SH-SY5Y (cell line): ENCODE measurements at regions not wholly inside any gene's neighbourhood (a gene's known extent, or its start where the extent isn't known, plus 50 kb on each side); places are given as distances from the start of the nearest gene placed in this dataset.

Source experiments
- GATA2 ChIP-seq: IDR thresholded peaks from 2 replicates; pipeline ENCODE4 v1.6.1; 2011; ENCODE audit warnings: mild to moderate bottlenecking, low read depth, low read length
- GATA3 ChIP-seq: IDR thresholded peaks from 2 replicates; pipeline ENCODE4 v1.6.1; 2011; ENCODE audit warnings: low read depth, mild to moderate bottlenecking, low read length, moderate library complexity

- no peak for TF ChIP-seq GATA3
- TF ChIP-seq GATA2 = no peak
Measured at GRCh38 chr5:39717176-39717897, 292.6 kb upstream of the DAB2 start.

GRCh38 chr5:39716532-39717028 lies 291.8 kb upstream of the DAB2 start:
- no peak for TF ChIP-seq GATA3
- peak; percentile 44; the same call in 1 of the 2 replicates for TF ChIP-seq GATA2

GRCh38 chr5:39714036-39714698 lies 289.4 kb upstream of the DAB2 start:
- no peak for TF ChIP-seq GATA3
- TF ChIP-seq GATA2 = no peak

GRCh38 chr5:39713250-39713916 lies 288.6 kb upstream of the DAB2 start:
- TF ChIP-seq GATA3 = no peak
- no peak for TF ChIP-seq GATA2

- no peak for TF ChIP-seq GATA3
- TF ChIP-seq GATA2 = no peak
Measured at GRCh38 chr5:39712316-39713249, 287.8 kb upstream of the DAB2 start.

GRCh38 chr5:39711821-39712220 lies 287.0 kb upstream of the DAB2 start:
- no peak for TF ChIP-seq GATA3
- TF ChIP-seq GATA2 = no peak

GRCh38 chr5:39709032-39709431 lies 284.3 kb upstream of the DAB2 start:
- TF ChIP-seq GATA2 = no peak
- no peak for TF ChIP-seq GATA3

GRCh38 chr5:39702928-39703327 lies 278.1 kb upstream of the DAB2 start:
- TF ChIP-seq GATA3 (no peak), GATA2 (no peak)

- no peak for TF ChIP-seq GATA2
- no peak for TF ChIP-seq GATA3
Measured at GRCh38 chr5:39700523-39700922, 275.7 kb upstream of the DAB2 start.

- no peak for TF ChIP-seq GATA3
- no peak for TF ChIP-seq GATA2
Measured at GRCh38 chr5:39698838-39699560, 274.2 kb upstream of the DAB2 start.

GRCh38 chr5:39697881-39698280 lies 273.1 kb upstream of the DAB2 start:
- TF ChIP-seq GATA2 = no peak
- TF ChIP-seq GATA3 = no peak

- no peak for TF ChIP-seq GATA3
- no peak for TF ChIP-seq GATA2
Measured at GRCh38 chr5:39696672-39697398, 272.1 kb upstream of the DAB2 start.
